Epithelial cell of prostate (primary cell): ENCODE measurements at regions not wholly inside any gene's neighbourhood (a gene's known extent, or its start where the extent isn't known, plus 50 kb on each side); places are given as distances from the start of the nearest gene placed in this dataset.
A peak's percentile ranks its signal among the peaks of the same experiment; 100 is the strongest.
"Not testable (repeated sequence)": the region's sequence is repeated elsewhere in the genome, so short reads cannot be mapped to it uniquely, and the experiment has no call there.

Experiments
- DNase-seq: peaks from one replicate; pipeline ENCODE4 v3.0.0-alpha.2; 2011; ENCODE audit warnings: low read depth, low spot score
- H3K27ac ChIP-seq: fragments of 450-650 bp; 2 replicates; pipeline ENCODE4 v1.5.1; 2017; ENCODE audit warnings: mild to moderate bottlenecking

DNA sequence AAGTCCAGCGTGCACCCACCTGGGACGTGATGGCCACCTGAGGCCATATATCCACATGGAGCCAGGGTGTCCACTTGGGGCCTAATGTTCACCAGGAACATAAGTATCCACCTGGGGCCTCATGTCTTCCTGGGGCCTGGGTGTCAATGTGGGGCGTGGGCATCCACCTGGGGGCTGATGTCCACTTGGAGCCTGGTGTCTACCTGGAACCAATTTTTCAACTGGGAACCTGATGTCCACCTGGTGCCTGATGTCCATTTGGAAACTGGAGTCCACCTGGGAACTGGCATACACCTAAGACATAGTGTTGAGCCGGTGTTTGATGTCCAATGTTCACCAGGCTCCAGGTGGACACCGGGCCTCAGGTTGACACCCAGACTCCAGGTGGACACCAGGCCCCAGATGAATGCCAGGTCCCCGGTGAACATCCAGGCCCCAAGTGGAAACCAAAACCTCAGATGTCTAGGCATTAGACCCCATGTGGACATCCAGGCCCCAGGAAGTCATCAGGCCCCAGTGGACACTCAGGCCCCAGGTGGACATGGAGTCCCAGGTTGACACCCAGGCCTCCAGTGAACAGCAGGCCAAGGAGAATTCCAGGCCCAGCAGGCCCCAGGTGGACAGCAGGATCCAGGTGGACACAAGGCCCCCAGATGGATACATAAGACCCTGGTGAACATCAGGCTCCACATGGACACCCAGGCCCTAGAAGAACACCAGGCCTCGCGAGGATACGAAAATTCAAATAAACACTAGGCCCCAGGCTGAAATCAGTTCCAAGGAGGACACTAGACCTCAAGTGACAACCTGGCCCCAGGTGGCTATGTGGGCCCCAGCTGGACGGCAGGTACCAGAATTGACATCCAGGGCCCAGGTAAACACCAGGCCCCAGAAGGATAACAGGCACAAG, 56.0 kb upstream of the SEPTIN5 start:
- no peak for DNase-seq
- no peak overlapping the region for H3K27ac ChIP-seq

DNA sequence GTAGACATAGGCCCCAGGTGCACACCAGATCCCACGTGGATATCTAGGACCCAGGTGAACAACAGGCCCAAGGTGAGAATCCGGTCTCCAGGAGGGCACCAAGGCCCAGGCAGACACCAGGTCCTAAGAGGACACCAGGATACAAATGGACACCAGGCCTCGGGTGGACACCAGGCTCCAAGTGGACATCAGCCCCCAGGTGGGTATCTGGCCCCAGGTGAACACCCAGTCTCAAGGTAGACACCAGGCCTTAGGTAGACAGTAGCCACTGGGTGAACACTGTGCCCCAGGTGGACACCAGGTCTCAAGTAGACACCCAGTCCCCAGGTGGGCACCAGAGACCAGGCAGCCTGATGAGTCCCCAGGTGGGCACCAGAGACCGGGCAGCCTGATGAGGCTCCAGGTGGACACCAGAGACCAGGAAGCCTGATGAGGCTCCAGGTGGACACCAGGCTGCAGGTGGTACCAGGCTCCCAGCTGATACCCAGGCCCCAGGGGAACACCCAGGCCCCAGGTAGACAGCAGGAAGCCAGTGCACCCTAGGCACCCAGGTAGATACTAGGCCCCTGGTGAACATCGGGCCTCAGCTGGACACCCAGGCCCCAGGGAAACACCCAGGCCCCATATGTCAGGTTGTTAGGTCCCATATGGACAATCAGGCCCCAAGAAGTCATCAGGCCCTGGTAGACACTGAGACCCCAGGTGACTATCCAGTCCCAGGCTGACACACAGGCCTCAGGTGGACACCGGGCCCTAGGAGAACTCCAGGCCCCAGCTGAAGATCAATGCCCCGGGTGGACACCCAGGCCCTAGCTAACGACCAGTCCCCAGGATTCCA, 55.1 kb upstream of the SEPTIN5 start:
- DNase-seq, result no peak
- no peak overlapping the region for H3K27ac ChIP-seq

DNA sequence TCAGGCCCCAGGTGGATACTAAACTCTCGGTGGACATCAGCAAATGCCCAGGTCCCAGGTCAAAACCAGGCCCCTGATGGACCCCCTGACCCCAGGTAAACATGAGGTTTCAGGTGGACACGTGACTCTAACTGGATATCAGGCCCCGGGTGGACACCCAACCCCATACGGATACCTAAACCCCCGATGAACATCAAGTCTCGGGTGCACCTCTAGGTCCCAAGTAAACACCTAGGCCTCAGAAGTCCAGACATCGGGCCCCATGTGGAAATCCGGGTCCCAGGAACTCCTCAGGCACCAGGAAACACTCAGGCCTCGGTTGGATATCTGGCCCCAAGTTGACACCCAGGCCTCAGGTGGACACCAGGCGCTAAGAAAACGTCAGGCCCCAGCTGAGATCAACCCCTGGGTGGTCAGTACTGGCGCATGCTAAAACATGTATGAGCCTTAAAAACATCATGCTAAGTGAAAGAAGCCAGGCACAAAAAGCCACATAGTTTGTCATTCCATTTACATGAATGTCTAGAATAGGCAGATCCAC, 54.4 kb upstream of the SEPTIN5 start:
- DNase-seq, result no peak
- H3K27ac ChIP-seq, result no peak overlapping the region

DNA sequence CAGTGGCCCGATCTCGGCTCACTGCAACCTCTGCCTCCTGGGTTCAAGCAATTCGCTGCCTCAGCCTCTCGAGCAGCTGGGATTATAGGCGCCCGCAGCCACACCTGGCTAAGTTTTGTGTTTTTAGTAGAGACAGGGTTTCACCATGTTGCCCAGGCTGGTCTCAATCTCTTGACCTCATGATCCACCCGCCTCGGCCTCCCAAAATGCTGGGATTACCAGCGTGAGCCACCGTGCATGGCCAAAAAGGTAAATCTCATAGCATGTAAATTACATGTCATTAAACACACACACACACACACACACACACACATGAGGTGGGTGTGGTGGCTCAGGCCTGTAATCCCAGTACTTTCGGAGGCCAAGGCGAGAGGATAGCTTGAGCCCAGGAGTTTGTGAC, 53.7 kb upstream of the SEPTIN5 start:
- not testable (repeated sequence) for DNase-seq, H3K27ac ChIP-seq

DNA sequence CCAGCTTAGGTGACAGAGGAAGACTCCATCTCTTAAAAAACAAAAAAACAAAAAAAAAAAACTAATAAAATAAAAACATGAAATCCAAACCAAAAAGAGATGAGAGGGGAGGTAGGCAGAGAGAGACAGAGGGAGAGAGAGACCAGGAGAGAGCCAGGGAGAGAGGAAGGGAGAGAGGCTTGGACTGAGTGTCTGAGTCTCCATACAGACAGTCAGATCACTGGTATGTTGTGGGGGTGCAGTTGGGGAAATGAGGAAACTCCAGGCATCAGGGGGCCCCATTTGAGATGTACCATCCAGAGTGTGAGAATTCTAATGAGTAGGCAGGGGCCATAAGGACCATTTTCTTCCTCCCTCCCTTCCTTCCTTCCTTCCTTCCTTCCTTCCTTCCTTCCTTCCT, 53.1 kb upstream of the SEPTIN5 start:
- no peak overlapping the region for H3K27ac ChIP-seq
- no peak for DNase-seq

DNA sequence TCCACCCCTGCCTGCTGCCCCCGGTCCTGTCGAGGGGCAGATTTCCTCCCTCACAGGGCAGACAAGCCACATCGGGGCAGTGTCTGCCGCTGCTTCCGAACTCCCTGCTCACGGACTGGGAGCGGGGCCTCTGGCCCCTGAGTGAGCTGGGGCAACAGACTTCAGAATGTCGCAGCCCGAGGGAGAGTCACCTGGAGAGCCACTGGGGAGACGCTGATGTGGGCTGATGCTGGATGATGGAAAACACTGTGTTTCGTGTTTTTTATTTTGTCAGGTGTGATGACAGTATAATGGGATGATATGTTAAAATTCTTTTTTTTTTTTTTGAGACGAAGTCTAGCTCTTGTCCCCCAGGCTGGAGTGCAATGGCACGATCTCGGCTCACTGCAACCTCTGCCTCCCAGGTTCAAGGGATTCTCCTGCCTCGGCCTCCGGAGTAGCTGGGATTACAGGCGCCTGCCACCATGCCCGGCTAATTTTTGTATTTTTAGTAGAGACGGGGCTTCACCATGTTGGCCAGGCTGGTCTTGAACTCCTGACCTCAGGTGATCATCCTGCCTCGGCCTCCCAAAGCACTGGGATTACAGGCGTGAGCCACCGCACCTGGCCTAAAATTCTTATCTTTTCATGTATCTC, 52.1 kb upstream of the SEPTIN5 start:
- H3K27ac ChIP-seq, DNase-seq: not testable (repeated sequence)

DNA sequence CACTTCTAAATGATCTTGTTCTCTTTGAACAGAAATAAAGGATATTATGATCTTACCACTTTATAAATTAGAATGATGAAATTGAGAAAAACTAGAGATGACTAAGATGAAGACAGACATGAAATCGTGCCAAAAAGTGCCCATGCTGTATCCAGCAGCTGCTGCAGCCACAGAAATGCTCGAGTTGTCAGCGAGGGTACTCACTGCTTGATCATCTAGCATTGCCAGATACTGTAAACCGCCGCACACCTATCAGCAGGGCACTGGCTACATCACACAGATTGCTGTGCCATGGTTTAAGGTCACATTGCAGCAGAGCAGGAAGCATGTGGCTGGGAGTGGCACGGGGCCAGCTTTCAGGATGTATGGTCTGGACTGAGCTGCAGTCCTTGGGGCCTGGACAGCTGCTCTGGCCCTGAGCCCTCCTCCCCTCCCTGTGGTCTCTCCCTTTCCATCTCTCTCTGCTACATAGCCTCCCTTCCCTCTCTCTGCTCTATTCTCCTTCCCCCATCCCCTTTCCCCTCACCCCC, 51.0 kb upstream of the SEPTIN5 start:
- H3K27ac ChIP-seq, result peak overlapping the region; percentile 43

DNA sequence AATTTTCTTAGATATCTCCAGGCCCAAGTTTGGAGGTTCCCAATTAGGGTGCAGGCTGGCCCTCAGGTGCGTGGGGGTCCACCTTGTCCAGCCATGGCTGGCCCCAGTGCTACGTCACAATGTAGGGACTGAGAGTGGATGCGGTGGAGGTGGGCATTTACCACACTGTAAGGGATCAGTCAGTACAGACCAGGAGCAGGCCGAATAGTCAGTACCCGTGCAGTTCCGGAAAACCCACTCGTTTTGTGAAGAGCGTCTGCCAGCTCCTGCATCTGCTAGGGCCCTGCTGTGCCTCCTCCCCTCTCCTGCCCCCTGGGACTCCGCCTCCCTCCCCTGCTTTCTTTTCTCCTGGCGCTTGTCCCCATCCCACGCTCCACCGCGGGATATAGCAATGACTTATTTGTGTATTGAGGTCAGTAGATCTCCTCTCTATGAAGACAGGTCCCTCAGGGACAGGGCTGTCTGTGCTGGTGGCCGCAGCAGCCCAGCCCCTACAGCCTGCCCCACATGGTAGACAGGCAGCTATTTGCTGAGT, 50.4 kb upstream of the SEPTIN5 start:
- peak overlapping the region; percentile 43 for H3K27ac ChIP-seq
- no peak for DNase-seq

More for the DNA sequence above, 51.0 kb upstream of the SEPTIN5 start:
- no peak for DNase-seq

DNA sequence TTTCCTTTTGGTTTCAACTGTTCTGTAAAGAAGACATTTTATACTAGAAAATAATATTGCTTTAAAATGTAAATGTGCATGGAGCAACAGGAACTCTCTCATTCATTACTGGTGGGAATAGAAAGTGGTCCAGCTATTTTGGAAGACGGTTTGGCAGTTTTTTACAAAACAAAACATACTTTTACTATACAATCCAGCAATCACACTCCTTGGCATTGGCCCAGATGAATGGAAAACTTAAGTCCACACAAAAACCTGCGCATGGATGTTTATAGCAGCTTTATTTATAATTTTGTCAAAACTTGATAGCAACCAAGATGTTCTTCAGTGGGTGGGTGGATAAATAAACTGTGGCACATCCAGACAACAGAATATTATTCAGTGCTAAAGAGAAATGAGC, 49.9 kb upstream of the SEPTIN5 start:
- no peak for DNase-seq
- no peak overlapping the region for H3K27ac ChIP-seq
